Thyroid gland (tissue), 4 donors: ENCODE measurements at regions not wholly inside any gene's neighbourhood (a gene's known extent, or its start where the extent isn't known, plus 50 kb on each side); places are given as distances from the start of the nearest gene placed in this dataset.

ENCODE experiments used
- POLR2A ChIP-seq, 2 donors: fragments of 450-650 bp; IDR thresholded peaks; one replicate each; pipeline ENCODE4 v1.6.1; 2017; ENCODE audit warnings: antibody characterized with exemption in 2 of 2, mild to moderate bottlenecking in 2 of 2, moderate library complexity in 1 of 2
- TF ChIP-seq, protein P1 (sequence below), 6 experiments: fragments of 200-600 bp in 3 of 6; fragments of 450-650 bp in 3 of 6; sonication (generic) in 3 of 6; IDR thresholded peaks; one replicate each; pipeline ENCODE4 v1.5.1; 2016 to 2019; ENCODE audit warnings: antibody characterized with exemption in 6 of 6, mild to moderate bottlenecking in 2 of 6, inconsistent platforms in 1 of 6, moderate library complexity in 1 of 6

DNA sequence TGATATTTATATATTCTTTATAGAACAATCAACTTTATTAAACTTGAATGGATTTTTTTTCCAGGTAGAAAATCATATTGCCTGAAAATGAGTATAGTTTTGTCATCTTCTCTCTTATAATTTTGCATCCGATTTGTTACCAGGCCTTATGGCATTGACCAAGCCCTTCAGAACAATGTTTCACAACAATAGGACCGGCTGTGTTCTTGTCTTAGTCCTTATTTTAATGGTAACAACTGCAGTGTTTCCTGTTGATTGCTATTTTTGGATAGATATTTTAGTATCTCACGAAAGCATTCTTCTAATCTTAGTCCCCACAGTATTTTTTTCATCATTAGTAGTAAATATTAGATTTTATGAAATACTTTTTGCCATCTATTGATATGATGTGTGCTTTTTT, 88.1 kb upstream of the ANKRD34C start:
- no peak for TF ChIP-seq POLR2A (IDR thresholded peaks at IDR 0.05)
- TF ChIP-seq, protein P1, sequence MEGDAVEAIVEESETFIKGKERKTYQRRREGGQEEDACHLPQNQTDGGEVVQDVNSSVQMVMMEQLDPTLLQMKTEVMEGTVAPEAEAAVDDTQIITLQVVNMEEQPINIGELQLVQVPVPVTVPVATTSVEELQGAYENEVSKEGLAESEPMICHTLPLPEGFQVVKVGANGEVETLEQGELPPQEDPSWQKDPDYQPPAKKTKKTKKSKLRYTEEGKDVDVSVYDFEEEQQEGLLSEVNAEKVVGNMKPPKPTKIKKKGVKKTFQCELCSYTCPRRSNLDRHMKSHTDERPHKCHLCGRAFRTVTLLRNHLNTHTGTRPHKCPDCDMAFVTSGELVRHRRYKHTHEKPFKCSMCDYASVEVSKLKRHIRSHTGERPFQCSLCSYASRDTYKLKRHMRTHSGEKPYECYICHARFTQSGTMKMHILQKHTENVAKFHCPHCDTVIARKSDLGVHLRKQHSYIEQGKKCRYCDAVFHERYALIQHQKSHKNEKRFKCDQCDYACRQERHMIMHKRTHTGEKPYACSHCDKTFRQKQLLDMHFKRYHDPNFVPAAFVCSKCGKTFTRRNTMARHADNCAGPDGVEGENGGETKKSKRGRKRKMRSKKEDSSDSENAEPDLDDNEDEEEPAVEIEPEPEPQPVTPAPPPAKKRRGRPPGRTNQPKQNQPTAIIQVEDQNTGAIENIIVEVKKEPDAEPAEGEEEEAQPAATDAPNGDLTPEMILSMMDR (IDR thresholded peaks at IDR 0.05) = no peak
